Effector CD4-positive, alpha-beta T cell (primary cell): ENCODE measurements at regions not wholly inside any gene's neighbourhood (a gene's known extent, or its start where the extent isn't known, plus 50 kb on each side); places are given as distances from the start of the nearest gene placed in this dataset.
A peak's percentile ranks its signal among the peaks of the same experiment; 100 is the strongest.

Experiments
- DNase-seq: peaks from one replicate; pipeline ENCODE4 v3.0.0-alpha.2; 2020

DNA sequence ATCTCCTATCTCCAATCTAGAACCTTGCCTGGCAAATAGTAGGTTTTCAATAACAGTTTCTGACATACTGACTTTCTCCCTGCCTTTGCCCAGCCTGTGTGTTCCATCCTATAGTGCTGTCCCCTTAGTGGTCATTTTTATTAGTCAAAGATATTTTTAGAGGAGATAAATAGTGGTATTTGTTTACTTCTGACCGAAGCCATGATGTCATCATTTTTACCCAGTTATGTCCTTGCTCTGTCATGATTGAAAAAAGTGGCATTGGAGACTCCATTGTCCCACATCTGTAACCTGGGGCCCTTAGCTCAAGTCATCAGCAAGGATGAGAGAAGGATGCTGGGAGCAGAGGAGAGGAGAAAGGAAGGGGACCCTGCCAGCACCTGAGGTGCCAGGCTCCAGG, 80.6 kb upstream of the ATP2B2 start:
- no peak for DNase-seq

DNA sequence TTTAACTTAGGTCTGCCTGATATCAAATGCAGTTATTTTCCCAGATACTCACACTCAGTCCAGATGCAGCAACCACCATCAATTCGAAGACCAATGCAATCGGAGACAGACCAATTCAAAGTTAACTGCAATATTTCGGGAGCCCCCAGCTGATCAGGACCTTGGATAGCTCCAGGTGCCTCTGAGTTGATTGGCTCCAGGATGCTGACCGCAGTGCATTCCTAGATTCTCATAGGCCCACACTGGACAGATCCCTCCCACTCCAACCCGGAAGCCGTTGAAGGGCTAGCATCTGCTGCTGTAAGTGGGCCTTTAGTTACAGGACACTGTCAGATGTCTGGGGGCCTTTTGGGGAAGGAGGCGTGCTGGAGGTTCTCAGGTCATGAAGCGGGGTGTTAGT, 89.5 kb upstream of the ATP2B2 start:
- DNase-seq = peak; percentile 5

DNA sequence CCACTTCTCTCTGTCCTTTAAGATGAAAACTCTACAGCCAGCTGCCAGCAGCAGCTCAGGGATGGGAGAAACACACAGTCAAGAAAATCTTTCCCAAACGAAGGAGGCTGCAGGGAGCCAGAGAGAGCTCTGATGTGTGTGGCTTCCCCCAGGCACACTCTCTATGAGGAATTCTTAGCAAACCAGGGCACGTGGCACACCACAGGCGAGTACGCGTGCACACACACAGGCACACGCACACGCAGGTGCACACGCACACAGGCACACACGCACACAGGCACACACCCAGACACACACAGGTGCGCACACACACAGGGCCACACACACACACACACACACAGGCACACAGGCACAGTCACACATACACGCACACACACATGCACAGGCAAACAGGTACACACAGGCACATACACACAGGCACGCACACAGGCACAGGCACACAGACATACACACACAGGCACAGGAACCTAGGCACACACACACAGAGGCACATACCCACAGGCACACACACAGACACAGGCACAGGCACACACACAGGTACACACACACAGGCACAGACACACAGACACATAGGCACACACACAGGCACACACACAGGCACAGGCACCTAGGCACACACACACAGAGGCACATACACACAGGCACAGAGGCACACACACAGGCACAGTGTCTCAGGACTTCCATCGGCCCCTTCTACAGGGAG, 91.5 kb upstream of the ATP2B2 start:
- DNase-seq = no peak

DNA sequence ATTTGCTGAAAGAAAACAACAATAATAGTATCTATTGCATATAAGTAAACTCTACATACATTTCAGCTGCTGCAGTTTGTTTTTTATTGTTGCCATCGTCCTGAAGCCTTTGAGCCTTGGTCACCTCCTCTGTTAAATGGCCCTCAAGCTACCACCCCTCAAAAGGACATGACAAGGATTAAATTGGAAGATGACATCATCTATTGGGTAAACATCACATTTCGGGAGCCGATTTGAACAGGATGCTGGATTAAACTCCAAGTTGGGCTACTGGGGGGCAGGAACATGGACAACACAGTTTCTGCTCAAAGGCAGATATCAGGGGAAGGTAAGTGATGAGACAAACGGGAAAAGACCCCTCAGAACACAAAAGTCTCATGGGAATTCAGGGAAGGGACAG, 92.3 kb upstream of the ATP2B2 start:
- DNase-seq = no peak

DNA sequence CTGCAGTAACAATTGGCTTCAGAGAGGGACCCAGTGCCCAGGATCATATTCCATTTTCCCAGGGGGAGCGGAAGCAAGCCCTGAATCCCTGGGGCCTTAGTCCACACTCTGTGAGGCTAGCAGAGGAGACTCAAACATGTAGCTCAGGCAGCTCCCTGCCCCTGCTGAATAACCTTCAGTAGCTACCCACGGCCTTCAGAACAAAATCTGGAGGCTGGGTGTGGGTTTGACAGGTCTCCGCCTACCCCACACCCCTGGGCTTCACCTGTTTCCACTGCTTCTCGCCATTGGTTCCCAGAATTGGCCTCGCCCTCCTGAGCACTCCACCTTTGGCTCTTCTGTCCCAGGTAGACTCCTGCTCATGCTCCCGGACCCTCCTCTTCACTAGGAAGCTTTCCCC, 93.6 kb upstream of the ATP2B2 start:
- no peak for DNase-seq

DNA sequence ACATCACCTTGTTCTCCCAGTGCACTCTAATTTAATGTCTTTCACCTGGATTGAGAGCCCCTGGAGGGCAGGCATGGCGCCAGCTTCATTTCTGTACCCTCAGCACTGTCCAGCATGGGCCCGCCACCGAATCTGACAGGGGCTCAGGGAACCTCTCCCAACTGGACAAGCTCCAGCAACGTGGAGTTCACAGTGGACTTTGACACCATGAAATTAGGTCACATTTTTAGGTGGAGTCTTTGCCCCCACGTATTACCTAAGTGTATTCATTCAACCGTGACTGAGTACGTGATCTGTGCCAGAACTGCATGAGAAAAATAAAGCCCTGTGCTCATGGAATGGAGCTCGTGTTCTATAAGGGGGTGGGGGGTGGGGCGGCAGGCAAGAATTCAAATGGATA, 94.1 kb upstream of the ATP2B2 start:
- no peak for DNase-seq

GRCh38 chr3:10600296-10600714, 94.9 kb upstream of the ATP2B2 start:
- DNase-seq = no peak

GRCh38 chr3:10600726-10601125, 95.3 kb upstream of the ATP2B2 start:
- DNase-seq = no peak

DNA sequence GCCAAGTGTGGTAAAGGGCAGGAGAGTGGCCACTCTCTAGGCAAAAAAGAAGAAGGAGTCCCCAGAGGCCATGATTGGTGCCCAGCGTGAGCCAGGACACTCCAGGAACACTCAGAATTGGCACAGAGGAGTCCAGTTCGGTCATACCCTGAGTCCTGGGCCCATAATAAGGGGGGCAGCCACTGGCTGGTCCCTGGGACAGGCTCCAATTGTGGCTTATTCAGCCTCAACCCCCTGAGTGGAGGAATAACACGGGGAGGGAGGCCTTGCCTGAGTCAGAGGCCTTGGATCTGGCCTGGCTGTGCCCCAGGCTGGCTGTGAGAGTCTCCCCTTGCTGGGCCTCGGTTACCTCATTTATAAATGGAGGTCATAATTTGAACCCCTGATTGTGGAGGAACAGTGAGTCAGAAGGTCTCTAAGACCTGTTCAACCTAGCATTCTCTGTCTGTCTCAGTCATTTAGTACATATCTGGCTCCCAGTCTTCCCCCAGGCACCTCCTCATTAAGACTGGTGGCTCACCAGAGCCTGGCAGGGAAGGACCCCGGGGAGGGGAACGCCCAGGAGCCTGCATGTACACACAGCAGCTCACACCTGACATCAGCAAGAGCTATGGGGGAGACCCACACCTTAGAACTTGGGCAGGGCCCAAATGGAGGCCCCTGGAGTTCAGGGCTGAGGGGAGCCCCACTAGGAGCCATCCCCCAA, 95.9 kb upstream of the ATP2B2 start:
- DNase-seq = no peak

DNA sequence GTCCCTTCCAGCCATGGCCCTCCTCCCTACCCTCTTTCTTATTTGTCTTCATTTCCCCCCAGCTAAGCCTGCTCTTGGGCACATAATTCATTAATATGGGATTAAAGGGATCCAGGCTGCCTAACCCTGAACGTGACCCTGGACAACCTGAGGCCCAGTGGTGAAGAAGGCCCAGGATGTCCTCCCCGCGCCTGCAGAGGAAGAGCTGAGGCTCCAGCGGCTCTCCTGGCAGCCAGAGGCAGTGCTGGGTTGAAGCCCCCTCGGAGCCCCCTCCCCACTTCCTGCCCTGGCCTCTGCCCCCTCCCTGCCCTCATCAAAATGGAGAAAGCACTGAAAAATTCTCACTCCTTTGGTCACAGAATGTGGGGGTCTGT, 96.5 kb upstream of the ATP2B2 start:
- no peak for DNase-seq

GRCh38 chr3:10602271-10602670, 96.9 kb upstream of the ATP2B2 start:
- no peak for DNase-seq

- DNase-seq = peak; percentile 33
Observed at GRCh38 chr3:10602769-10603768, 97.7 kb upstream of the ATP2B2 start.

DNA sequence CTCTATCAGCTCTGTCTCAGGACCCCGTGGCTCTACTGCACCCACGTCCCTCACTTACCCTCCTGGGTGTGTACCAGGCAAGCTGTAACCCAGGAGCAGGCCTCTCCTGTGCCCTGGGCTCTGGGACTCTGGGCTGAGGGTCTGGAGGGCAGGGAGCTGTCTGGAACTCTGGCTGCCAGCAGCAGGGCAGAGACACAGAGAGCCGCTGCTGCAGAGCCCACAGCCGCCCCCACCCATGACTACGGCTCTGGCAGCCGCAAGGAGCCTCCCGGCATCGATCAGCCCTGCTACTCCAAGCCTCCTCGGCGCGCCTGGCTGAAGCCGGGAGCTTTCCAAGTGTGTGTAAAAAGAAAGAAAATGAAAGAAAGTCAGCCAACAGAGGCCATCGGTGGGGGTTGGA, 103.7 kb upstream of the ATP2B2 start:
- no peak for DNase-seq

DNA sequence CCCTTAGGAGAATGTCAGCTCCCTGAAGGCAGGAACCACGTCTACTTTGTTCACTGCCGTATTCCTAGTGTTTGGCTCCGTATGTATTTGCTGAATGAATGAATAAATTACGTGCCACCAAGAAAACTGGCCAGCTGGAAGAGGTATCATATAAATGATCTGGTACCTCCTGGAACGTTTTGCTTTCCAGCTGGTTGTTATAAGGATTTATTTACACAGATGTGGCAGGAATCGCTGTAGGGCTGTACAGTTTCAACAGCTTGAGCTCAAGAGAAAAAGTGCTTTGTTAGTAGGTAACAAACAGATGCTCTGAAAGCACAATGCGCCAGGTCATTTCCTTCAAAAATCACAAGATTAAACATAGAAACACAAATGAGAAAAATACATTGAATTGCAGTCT, 108.8 kb upstream of the ATP2B2 start:
- no peak for DNase-seq

- DNase-seq = no peak
Observed at GRCh38 chr3:10615715-10616114, 110.3 kb upstream of the ATP2B2 start.

DNA sequence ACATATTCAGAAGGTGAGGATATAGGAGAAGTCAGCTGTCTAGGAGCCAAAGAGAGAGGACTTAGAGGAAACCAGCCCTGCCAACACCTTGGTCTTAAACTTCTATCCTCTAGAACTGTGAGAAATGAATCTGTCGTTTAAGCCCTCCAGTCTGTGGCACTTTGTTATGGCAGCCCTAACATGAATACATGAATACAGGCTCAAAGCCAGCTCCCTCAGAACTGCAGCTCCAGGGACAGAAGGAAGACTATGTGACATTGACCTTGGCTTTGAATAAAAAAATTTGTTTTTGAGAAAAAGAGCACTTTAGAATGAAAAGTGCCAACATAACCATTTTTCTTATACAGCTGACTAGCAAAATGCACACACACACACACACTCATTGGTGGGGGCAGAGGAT, 110.9 kb upstream of the ATP2B2 start:
- DNase-seq = no peak

- DNase-seq = no peak
Observed at GRCh38 chr3:10619989-10620832, 114.8 kb upstream of the ATP2B2 start.

DNA sequence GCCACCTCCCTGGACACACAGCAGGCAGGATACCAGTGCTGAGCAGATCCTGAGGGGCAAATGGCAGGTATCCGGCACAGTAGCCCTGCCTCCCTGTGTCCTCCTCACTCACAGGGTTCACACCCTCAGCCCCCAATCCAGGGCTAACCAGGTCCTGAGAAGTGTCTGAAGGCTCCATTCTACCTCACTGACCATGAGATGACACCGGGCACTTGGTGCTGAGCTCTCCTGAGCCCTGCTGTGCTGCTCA, 115.4 kb upstream of the ATP2B2 start:
- no peak for DNase-seq

DNA sequence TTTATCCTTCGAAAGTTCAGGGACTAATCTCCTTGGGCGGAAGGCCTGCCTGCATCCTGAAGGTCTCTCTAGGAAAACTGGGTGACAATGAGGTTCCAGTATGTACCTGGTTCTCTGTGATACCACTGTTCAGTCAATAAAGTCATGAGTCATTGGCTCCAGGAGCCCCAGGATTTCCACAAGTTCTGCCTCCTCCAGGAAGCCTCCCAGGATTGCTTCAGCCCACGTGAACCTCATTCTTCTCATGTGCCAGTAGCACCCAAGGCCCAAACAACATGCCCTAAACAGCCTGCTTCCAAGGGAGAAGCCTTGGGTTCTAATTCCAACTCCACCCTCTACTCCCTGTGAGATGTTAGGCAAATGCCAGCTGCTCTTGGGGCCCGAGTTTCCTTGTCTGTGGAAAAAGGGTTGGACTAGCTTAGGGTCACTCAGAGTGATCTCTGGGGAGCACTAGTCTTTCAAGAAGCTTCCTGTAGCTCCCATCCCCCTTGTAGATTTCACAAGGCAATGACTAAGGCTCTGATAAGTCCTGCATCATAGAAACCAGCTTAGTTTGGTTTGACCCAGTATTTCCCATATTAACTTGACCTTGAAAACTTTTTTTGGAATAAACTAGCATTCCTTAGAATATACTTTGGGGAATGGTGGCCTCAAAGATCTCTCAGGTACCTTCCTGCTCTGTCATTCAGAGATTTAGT, 118.3 kb upstream of the ATP2B2 start:
- no peak for DNase-seq

GRCh38 chr3:10625323-10625722, 119.9 kb upstream of the ATP2B2 start:
- DNase-seq = no peak

DNA sequence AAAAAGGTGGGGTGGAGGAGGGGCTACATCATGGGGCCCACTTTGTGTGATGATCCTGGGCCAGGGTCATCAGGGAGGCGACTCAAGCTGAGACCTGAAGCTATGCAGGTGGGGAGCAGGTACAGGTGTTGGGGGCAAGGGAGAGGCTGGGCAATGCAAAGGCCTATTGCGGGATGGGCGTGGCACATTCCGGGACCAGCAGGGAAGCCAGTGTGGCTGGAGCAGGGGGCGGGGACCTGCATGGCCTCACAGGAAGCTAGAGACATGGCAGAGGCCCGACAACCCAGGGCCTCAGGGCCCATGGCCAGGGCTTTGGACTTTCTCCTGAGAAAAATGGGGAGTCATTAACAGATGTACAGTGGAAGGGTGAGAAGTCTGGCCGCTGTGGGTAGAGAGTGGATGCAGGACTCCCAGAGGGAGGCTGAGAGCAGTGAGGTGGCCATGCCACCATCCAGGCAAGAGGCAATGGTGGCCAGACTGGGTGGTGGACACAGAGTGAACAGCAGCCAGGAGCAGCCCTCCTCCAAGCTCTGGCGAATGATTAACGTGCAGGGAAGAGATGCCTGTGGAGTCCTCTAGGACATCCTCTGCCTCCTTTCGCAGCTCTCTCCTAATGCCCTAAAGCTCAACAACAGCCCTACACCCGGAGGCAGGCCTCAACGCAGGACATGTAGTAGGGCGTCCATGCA, 122.6 kb upstream of the ATP2B2 start:
- no peak for DNase-seq
